GM23248 (cell line): ENCODE measurements at regions not wholly inside any gene's neighbourhood (a gene's known extent, or its start where the extent isn't known, plus 50 kb on each side); places are given as distances from the start of the nearest gene placed in this dataset.

ENCODE experiments used
- EZH2 ChIP-seq: fragments of 200-600 bp; sonication (generic); IDR thresholded peaks from 2 replicates; pipeline ENCODE4 v1.6.1; 2018; ENCODE audit warnings: antibody characterized with exemption, mild to moderate bottlenecking; ENCODE audit not compliant: insufficient read depth, poor library complexity, severe bottlenecking
- EZH2phosphoT487 ChIP-seq: fragments of 200-600 bp; sonication (generic); IDR thresholded peaks from 2 replicates; pipeline ENCODE4 v1.6.1; 2018; ENCODE audit warnings: antibody characterized with exemption, moderate library complexity, mild to moderate bottlenecking, low read depth; ENCODE audit not compliant: insufficient read depth

DNA sequence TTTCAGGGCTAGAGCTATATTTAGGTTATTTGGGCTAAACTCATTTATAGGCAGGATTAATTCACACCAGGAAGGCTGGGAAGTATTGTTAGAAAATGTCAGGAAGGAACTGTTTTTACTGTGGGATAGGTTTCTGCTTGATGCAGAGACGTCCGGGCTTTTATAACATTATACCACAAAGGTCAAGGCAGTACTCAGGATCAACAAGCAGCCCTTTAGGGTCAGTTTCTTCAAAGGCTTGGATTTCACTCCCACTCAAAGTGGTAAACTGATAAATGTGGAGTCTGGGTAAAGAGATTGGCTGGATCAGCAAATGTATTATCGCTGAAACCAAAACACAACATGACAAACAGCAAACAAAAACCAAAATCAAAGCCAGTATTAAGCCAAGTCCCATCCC, 127.2 kb downstream of the ARL5B start:
- TF ChIP-seq EZH2 (no peak), EZH2phosphoT487 (no peak)
